HCEC 1CT (cell line): ENCODE measurements at regions not wholly inside any gene's neighbourhood (a gene's known extent, or its start where the extent isn't known, plus 50 kb on each side); places are given as distances from the start of the nearest gene placed in this dataset.
"Not testable (repeated sequence)": the region's sequence is repeated elsewhere in the genome, so short reads cannot be mapped to it uniquely, and the experiment has no call there.

ENCODE experiments used
- DNase-seq: peaks from one replicate; pipeline ENCODE4 v3.0.0-alpha.2; 2017

DNA sequence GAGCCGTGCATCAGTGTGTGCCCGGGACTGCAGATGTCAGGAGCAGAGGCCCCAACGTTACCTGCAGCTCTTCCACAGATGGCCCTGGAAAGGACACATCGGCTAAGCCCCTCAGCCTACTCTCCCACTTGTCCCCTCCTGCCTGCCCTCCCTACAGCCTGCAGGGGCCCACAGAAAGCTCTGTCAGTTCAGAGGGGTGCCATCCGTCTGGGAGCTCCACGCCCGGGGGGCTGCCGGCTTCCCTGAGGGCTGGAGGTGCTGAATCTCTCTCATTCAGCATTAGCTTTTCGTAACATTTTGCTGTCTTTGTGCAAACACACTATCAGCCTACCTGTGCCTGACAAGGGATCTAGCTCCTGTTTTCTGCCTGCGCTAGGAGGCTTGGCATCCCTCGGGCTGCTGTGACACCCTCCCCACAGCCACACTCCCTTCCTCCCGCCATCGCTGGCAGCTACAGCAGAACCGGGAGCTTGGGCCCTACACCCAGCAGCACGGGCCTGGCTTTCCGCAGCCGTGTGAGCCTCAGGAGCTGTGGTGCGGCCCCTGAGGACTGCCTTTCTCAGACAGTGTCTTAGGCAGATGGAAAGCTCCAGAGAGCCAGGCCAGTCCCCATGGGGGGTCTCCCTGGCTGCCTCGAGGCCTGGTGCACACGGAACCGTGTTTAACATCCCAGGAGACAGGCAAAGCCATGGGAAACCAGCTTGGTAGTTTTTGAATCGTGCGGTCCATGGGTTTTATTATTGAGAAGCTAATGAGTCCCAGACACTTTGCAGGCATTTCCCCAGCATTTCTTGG is 198.3 kb upstream of the B3GAT1 start:
- DNase-seq: no peak

DNA sequence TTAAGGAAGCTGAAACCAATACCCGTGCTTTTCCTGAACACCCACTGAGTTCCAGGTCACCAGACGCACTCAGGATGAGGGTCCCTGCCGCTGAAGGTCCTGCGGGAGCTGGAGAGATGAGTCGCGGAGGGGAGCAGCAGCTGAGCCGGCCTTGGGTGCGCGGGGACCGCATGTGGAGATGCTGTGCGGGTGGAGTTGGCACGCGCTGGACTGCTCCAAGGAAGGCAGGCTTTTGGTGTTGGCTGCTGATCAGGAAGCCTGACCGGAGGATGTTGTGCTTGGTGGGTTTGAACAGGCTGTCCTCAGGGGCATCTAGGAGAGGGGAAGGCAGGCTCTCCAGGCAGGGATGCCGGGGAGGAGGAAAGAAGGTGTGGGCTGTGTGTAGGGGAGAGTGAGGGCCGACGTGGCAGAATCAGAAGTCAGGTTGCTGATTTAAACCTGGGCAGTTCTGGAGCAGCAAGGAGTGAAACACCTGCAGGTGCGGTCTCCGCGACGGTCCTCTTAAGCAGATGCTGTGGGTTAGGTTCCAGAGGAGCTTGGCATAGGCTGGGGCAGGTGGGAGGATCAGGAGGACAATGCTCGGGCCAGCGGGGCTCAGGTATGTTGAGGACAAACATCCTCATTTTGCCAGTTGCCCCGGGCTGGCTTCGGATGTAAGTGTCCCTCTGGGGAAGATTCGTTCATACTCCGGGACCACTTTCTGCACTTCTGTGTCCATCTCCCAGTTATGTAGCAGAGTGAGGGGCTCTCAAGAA is 197.5 kb upstream of the B3GAT1 start:
- DNase-seq: no peak

DNA sequence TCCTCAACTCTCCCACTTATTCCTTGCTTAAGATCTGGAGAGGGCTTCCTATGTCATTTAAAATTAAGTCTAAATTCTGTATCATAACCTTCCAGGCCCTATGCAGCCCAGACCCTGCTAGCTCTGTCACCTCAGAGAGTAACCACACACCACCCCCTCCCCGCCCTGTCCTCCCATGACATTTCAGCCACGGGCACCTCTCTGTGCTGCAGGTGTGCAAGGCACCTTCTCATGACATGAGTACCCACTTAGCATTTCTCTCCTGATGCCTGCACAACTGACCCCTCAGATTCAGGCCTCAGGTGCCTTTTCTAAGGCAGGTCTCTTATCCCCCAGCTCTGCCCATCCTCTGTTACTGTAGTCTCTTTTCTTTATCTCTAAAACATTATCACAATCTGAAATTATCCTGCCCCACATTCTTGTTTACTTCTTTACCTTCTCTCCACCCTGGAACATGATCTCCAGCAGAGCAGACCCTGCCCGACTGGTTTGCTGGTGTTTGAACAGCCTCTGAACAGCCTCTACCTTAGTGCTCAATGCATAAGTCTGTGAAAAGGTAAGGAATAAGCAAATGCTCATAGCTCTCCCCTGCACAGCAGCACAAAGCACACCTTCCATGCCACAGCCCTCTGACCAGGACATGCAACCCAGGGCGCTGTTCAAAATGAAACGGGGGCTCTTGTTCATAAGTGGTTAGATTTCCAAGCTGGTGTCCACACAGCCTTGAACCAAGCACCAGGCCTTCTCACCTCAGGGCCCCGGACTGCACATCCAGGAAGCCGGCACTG is 196.1 kb upstream of the B3GAT1 start:
- no peak for DNase-seq

DNA sequence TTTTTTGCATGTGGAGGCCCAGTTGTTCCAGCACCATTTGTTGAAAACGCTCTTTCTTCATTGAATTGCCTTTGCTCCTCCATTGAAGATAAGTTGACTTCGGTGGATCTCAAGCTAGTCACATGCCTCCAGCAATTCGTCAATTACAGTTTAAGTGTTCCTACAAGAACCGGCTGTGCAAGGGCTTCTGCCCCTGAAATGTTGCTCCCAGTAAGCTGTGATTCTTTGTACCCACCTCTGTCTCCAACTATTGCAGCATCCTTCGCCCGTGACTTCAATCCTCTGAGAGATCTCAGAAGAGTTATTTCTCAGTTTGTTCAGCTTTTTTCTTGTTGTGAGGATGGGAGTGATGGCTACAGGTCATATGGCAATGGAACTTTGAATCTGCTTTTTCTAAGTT is 194.2 kb upstream of the B3GAT1 start:
- DNase-seq: no peak

GRCh38 chr11:134604886-134605285 is 192.8 kb upstream of the B3GAT1 start:
- no peak for DNase-seq

- DNase-seq: no peak
Measured at GRCh38 chr11:134599299-134599771, 187.3 kb upstream of the B3GAT1 start.

DNA sequence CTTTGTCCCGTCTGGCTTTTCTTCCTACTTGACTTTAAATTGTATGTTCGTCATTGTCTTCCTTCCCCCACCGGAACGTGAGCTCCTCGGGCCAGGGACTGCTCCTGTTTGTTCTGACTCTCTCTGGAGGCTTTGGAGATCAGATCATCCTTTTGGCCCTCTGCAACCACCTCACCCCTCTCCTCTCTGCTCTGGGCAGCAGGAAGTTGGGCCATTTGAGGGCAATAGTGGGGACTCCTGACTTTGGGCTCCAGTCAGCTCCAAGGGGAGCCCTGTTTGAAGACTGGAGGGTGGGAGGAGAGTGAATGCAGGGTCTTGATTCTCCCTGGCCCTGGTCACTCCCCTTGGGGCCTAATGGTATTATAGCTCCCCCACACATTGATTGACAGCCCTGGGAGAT is 186.3 kb upstream of the B3GAT1 start:
- DNase-seq: no peak

- no peak for DNase-seq
Measured at GRCh38 chr11:134597452-134597851, 185.4 kb upstream of the B3GAT1 start.

DNA sequence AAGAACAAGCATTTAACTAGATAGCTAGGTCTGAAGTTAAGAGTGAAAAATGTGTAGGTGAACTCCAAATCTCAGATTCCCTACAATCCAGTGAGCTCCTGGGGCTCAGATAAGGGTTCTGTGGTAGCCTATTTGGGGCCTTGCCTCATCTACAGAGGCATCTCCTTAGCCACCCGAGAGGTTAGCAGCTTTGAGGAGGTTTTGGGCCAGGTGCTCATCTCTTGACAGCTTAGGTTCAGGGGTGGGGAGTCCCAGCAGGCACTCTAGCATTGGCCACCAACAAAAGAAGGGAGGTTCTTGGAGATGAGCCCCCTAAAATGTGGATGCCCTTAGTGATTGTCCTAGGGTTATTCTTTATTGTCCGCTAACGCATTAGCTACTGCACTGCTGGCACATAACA is 184.4 kb upstream of the B3GAT1 start:
- DNase-seq: no peak

DNA sequence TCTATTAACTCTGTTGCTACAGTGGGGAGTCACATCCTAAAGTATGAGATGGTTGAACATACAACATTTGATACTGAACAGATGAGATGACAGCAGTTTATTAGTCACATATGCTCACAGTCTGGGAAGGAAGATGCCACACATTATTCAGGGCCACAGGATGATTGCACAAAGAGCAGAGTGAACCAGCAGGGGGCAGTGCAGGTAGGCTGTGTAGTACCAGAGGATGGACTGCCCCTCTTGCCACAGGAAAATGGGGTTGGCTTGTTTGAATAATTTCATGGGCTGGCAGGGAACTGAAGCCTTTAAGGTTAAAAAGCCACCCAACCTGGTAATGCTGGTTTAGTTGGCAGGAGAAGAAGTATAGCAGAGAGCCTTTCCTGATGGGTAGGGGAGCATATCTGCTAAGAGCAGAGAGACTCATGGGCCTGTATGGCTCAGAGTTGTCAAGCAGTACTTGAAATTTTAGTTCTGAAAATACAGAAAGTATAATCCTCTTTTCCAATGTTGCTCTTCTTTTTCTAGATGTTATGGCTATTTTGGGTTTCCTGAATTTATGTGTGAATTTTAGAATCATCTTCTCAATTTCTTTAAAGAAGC is 180.4 kb upstream of the B3GAT1 start:
- DNase-seq: no peak

DNA sequence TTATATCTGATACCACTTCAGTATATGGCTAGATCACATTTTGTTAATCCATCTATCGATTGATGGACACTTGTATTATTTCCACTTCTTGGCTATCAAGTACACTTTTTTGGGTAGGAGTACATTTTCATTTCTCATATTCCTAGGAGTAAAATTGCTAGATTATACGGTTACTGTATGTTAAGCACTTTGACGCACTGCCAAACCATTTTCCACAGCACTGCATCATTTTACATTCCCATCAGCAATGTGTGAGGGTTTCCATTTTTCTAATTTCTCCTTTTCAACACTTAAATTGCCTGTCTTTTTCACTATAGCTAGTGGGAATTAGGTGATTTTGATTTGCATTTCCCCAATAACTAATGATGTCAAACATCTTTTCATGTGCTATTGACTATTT is 179.3 kb upstream of the B3GAT1 start:
- no peak for DNase-seq

DNA sequence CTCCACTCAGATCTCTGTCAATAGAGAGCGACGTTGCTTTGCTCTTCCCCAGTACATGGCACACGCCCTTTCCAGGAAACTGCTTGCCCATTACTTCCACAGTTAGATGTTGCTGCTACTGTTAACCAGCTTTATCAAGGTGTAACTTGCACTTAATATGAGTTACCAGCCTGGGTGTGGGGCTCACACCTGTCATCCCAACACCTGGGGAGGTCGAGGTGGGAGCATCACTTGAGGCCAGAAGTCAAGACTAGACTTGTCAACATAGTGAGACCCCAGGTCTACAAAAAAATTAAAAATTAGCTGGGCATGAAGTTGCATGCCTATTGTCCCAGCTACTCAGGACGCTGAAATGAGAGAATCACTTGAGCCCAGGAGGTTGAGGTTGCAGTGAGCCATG is 177.1 kb upstream of the B3GAT1 start:
- DNase-seq: no peak

DNA sequence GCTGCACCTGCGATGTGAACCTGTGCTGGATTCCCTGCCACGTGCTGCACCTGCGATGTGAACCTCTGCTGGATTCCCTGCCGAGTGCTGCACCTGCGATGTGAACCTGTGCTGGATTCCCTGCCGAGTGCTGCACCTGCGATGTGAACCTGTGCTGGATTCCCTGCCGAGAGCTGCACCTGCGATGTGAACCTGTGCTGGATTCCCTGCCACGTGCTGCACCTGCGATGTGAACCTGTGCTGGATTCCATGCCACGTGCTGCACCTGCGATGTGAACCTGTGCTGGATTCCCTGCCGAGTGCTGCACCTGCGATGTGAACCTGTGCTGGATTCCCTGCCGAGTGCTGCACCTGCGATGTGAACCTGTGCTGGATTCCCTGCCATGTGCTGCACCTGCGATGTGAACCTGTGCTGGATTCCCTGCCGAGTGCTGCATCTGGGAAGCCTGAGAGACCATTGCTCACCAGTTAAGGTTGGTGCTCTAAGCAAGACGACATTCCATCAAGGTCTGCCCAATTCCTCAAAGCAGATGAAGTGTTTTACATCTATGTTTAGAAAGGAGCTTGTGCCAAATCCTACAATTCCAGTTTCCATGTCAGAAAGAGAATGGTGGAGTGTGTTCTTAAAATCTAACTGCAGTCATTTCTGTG is 176.5 kb upstream of the B3GAT1 start:
- DNase-seq: not testable (repeated sequence)

DNA sequence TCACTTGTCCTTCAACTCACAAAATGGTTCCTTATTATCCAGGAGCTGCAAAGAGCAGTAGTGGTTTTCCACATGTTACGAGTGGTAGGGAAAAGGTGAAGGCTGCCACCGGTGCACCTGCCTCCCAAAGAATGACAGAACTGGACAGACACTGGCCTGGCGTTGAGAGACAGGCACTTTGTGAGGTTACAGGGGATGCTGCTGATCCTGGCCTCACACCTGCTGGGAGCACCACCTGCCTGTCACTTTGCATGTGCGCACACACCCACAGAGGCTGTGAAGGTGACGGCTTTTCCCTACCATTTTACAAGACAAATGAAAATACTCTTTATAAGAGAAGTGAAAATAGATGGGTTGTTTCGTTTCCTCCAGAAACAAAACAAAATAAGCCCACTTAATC is 175.3 kb upstream of the B3GAT1 start:
- no peak for DNase-seq

DNA sequence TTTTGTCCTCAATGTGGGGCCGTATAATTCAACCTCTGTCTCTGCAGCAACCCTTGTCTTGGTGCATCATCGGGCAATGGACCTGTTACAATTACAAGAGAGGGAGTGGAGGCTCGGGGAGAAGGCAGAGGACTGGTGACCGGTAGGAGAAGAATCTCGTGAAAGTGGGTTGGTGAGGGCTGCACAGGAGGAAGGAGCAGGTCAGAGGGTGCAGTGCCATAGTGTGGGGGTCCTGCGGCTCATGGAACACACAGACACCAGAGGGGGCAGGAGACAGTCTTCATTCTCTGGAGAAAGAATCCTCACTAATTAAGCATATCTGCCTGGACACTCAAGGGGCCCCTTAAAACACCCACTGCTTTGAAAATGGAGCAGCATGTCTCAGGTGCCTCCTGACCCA is 174.7 kb upstream of the B3GAT1 start:
- no peak for DNase-seq

- no peak for DNase-seq
Measured at GRCh38 chr11:134585666-134586610, 173.9 kb upstream of the B3GAT1 start.

DNA sequence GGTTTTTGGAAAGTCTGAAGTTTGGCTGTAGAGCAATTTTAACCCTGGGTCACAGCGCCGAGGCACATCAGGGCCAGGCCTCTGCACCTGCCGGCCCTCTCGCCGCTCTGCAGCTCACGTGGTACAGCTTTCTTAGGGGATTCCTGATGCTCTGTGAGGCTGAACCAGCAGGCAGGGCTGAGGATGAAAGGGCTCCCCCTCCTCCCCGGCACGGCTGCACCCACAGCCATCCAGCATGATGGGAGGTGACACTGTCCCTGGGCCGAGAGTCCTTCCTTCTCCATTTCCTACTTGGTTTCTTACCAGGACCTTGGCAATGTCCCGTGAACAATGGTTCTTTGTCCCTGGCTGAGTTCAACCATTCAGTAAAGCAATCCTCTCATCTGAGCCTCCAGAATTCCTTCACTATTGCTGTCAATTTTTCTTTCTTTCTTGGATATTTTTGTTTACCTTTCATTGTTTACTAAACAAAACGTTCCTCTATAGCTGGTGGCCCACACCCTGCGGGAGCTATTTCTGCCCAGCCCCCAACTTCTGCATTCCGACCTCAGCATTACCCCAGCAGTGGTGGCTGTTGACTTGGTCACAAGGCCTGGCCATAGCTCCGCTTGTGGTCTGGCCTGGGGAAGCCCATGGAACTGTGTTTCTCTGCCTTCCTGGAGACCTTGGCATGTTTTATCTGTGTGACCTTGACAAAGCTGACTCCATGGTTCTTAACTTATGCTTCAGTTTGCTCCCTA is 172.8 kb upstream of the B3GAT1 start:
- no peak for DNase-seq

DNA sequence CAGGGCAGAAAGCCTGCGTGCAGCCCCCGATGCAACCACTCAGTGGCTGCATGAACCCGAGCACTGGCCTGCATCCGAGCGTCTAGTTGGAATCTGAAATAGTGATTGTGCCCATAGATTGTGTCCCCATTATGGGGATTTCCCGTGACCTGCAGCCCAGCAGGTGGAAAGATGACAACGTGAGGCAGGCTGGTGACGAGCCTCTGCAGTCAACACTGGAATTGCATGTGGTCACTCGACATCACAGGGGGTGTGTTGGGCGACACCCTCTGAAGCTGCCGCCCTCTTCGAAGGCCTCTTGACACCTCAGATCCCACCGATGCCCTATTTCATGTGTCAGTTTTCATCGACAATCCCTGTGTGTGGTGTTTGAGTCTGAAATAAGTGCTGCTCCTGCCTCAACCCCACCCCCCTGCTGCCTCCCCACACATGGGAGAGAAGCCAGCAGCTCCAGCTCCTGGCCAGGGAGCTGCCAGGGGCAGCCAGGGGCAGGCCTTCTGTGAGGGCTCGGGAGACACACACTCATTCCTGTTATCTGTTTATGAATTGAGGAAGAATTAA is 172.0 kb upstream of the B3GAT1 start:
- DNase-seq: no peak

DNA sequence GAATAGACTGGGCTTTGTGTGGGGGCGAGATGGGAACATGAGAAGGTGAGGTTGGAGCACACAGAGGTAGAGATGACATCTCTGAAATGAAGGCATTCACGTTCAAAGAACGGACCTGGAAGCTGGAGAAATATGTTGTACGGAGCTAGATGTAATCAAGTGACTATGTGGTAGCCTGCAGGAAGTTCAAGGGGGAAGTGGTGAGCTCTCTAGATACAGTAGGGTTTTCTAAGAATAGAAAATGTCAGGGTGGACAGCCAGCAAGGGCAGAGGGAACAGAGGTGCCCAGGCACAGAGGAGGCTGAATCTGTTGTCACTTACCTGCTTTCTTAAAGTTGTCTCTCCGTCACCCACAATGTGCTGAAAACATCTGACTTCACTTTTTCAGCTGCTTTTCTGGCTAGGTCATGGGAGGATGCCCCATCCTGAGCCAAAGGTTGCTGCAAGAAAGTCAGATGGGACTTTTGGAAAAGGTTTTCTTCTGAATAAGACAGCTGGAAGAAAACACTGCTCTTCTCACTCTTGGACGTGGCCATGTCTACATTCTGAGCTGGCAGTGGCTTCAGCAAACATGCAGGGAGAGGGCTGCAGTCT is 171.5 kb upstream of the B3GAT1 start:
- no peak for DNase-seq

- DNase-seq: no peak
Measured at GRCh38 chr11:134582770-134583095, 170.7 kb upstream of the B3GAT1 start.
